Fibroblast of lung (primary cell): ENCODE measurements at regions not wholly inside any gene's neighbourhood (a gene's known extent, or its start where the extent isn't known, plus 50 kb on each side); places are given as distances from the start of the nearest gene placed in this dataset.

Source experiments
- EZH2 ChIP-seq: IDR thresholded peaks from 2 replicates; pipeline ENCODE4 v1.5.1; 2012; ENCODE audit warnings: low read length, control low read depth, mild to moderate bottlenecking; ENCODE audit errors: missing control alignments
- TF ChIP-seq, protein P1 (sequence below), 2 donors: IDR thresholded peaks in 1 of 2; conservative IDR thresholded peaks in 1 of 2; 1 replicate in 1 of 2; 2 replicates in 1 of 2; pipeline ENCODE4 v1.5.1; 2011 to 2012; ENCODE audit warnings: low read length in 2 of 2, control low read depth in 1 of 2, inconsistent platforms in 1 of 2, low read depth in 1 of 2, mild to moderate bottlenecking in 1 of 2

GRCh38 chr14:101683365-101683764 is 78.1 kb upstream of the PPP2R5C start:
- TF ChIP-seq, protein P1, sequence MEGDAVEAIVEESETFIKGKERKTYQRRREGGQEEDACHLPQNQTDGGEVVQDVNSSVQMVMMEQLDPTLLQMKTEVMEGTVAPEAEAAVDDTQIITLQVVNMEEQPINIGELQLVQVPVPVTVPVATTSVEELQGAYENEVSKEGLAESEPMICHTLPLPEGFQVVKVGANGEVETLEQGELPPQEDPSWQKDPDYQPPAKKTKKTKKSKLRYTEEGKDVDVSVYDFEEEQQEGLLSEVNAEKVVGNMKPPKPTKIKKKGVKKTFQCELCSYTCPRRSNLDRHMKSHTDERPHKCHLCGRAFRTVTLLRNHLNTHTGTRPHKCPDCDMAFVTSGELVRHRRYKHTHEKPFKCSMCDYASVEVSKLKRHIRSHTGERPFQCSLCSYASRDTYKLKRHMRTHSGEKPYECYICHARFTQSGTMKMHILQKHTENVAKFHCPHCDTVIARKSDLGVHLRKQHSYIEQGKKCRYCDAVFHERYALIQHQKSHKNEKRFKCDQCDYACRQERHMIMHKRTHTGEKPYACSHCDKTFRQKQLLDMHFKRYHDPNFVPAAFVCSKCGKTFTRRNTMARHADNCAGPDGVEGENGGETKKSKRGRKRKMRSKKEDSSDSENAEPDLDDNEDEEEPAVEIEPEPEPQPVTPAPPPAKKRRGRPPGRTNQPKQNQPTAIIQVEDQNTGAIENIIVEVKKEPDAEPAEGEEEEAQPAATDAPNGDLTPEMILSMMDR (conservative IDR thresholded peaks at IDR 0.05 in 1 of 2, IDR thresholded peaks at IDR 0.05 in 1 of 2; ENCODE audit: low read depth in 1 of 2, low read length in 2 of 2): no peak
- TF ChIP-seq EZH2: no peak
